NCI-H510A (cell line): ENCODE measurements at regions not wholly inside any gene's neighbourhood (a gene's known extent, or its start where the extent isn't known, plus 50 kb on each side); places are given as distances from the start of the nearest gene placed in this dataset.
A peak's percentile ranks its signal among the peaks of the same experiment; 100 is the strongest.

Source experiments
- DNase-seq: peaks from one replicate; lab custom pipeline; 2025; lab: John Stamatoyannopoulos, UW

- no peak for DNase-seq
Observed at GRCh38 chr16:47970291-47970931, 185.4 kb downstream of the ABCC12 start.

GRCh38 chr16:47967374-47967773 lies 188.4 kb downstream of the ABCC12 start:
- DNase-seq = no peak

GRCh38 chr16:47966325-47966724 lies 189.5 kb downstream of the ABCC12 start:
- no peak for DNase-seq

DNA sequence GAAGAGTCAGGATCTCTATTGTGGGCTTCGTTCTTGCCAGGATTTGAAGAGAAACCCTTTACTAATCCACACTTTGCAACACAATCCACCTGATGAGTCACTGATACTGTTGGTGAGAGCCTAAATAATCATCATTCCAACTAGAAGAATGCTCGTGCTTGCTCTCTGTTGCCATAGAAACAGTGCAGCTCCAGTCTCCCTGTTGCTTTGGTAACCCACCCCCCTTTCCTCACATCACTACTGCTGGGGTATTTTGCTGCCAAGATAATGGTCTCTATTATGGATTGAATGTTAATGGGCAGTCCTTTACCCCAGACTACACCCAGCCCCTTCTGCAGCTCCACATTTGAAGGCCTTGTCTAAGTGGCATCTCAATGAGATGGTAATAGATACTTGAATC lies 190.4 kb downstream of the ABCC12 start:
- DNase-seq = no peak

DNA sequence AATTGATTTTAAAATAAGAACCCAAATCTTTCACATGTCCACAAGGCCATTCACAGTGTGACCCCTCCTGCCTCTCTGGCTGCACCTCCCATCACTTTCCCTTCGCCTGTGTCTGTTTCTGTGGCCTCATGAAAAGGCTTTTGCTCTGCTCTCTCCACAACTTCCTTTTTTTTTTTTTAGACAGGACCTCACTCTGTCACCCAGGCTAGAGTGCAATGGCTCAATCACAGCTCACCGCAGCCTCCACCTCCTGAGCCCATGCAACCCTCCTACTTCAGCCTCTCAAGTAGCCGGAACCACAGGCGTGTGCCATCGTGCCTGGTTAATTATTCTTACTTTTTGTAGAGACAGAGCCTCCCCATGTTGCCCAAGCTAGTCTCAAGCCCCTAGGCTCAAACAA lies 197.1 kb downstream of the ABCC12 start:
- DNase-seq = no peak

DNA sequence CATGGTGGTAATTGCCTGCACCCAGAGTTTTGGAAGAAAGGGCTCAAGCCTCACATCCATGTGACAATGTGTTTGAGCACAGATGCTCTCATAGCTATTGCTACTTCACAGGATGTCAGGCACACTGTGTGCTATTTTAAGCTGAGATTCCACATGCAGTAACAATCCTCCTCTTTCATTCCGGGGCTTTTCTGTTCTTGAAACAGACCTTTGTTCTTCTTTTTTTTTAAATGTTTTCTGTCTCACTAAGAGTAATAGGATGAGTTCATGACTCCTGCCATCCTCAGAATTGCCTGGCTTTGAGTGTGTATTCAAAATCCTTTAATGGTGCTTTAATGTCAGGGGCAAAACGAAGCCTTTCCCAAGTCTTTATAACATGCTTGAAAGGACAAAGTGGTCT lies 198.9 kb downstream of the ABCC12 start:
- no peak for DNase-seq

- no peak for DNase-seq
Observed at GRCh38 chr16:47949714-47950113, 206.1 kb downstream of the ABCC12 start.

DNA sequence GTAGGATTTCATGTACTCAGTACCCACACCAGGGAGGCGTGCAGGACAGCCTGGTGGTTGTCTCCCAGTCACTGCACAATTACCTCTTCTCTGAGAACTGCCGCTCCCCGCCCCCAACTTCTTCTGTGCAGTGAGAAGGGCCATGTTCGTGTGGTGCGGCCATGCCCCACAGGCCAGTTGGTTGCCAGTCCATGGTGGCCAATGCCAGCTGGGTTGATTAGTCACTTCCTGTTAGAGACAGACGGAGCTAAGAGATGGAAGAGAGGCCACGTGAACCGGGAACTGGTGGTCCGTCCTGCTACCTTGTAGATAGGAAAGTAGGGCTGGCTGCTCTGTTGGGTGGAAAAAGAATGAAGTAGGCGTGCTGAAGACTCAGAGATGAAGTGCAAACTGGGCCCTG lies 206.5 kb downstream of the ABCC12 start:
- no peak for DNase-seq

- no peak for DNase-seq
Observed at GRCh38 chr16:47947723-47948122, 208.1 kb downstream of the ABCC12 start.

DNA sequence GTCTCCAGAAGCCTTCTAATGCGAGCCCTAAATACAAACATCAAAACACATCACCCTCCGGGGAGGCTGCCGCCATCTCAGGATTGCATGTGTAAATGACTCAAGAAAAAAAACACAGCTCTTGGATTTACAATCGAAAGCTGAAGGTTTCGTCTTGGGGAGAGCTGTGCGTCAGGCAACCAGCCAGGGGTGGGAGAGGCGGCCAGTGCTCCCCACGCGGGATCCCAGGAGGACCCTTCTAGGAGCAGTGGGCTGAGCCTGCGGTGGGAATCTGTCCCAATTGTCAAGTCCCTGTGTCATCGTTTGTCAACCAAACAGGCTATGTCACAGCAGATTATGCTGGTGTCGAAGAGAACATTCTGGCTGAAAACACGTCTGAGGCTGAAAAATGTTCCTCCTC lies 209.7 kb downstream of the ABCC12 start:
- DNase-seq = no peak

- no peak for DNase-seq
Observed at GRCh38 chr16:47944589-47944988, 211.2 kb downstream of the ABCC12 start.

GRCh38 chr16:47943235-47943634 lies 212.6 kb downstream of the ABCC12 start:
- DNase-seq = no peak

DNA sequence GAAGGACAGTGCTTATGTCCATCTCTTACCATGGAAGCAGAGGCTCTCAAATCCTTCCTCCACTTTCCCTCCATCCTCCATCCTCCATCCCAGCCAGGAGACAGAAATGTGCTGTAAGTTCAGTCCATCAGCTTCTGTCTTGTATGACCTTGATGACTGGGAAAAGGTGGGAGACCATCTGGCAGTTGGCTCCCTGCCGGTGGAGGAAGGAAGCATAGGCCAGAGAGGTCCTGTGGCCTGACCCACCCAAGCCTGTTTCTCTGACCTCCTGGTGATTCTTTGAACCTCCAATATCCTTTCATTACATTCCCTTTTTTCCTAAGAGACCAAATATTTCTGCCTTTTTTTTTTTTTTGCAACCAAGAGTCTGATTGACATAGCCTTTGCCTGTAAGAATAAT lies 215.3 kb downstream of the ABCC12 start:
- no peak for DNase-seq

DNA sequence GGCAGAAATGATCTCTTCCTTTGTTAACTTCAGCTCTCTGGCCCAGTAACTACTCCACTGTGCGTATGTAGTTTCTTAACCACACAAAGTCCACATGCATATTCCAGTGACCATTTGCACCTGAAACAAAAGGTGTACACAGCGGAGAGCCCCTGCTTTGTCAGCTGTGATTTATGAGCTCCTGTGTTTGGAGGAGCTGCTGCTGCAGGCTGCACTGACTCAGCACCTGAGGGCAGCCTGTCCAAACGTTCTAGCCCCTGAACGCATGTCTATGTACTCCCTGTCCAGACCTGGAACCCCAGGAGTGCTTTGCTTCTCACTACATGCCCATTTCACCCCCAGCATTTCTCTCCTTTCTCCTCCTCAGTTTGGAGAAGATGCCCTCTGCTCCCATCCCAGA lies 216.1 kb downstream of the ABCC12 start:
- DNase-seq = peak; percentile 24

GRCh38 chr16:47938272-47938671 lies 217.5 kb downstream of the ABCC12 start:
- DNase-seq = no peak

- no peak for DNase-seq
Observed at GRCh38 chr16:47928008-47928407, 227.8 kb downstream of the ABCC12 start.

GRCh38 chr16:47927330-47927729 lies 228.5 kb downstream of the ABCC12 start:
- no peak for DNase-seq

GRCh38 chr16:47925811-47926460 lies 229.9 kb downstream of the ABCC12 start:
- DNase-seq = no peak

DNA sequence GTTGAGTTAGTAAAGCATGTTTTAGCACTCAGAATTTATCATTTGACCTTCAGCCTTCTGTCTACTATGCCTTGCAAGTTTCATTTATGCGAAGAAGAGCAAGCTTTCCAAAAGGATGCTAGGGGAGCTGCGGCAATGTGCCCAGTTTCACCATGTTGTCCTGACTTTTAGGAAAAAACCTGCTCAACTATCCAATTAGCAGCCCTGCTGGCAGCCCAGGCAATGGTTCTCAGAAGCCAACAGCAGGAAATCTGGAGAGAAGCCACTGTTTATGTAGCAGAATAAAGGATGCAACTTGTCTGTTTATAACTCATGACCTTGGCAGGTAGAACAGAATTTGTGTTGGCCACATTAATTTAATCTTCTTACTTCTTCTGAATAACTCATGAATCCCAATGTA lies 230.8 kb downstream of the ABCC12 start:
- no peak for DNase-seq

- no peak for DNase-seq
Observed at GRCh38 chr16:47921535-47921934, 234.3 kb downstream of the ABCC12 start.

DNA sequence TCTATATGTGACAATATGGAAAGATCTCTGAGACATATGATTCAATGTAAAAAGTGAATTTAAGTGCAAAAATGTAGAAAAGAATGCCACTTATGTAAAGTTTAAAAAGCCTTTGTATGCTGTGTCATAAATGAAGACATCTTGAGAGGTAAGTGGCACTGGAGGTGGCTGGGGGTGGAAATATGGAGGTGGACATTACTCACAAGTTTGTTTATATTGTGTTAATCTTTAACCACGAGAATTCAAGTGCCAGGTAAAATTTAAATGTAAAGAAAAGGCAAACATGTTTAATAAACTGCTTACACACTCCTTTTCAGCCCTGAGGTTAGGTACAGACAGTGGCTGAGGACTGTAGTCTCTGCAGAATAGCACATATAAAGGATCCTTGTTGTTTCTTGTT lies 235.1 kb downstream of the ABCC12 start:
- no peak for DNase-seq

- DNase-seq = no peak
Observed at GRCh38 chr16:47917118-47917517, 238.7 kb downstream of the ABCC12 start.

GRCh38 chr16:47916266-47916665 lies 239.5 kb downstream of the ABCC12 start:
- DNase-seq = no peak

- no peak for DNase-seq
Observed at GRCh38 chr16:47907109-47907508, 248.7 kb downstream of the ABCC12 start.
